Stimulated activated CD4-positive, alpha-beta T cell treated with anti-CD3 and anti-CD28 coated beads, Interleukin-1b, Interleukin-23, amount 100 ng/mL, for 4 hours (primary cell): ENCODE measurements at regions not wholly inside any gene's neighbourhood (a gene's known extent, or its start where the extent isn't known, plus 50 kb on each side); places are given as distances from the start of the nearest gene placed in this dataset.

Source experiments
- DNase-seq, 2 donors: peaks; one replicate each; pipeline ENCODE4 v3.0.0-alpha.2; 2020; ENCODE audit warnings: low read depth in 2 of 2

GRCh38 chr1:87508247-87508787 lies 179.6 kb downstream of the LMO4 start:
- no peak for DNase-seq

GRCh38 chr1:87510540-87510939 lies 181.9 kb downstream of the LMO4 start:
- DNase-seq = no peak

- no peak for DNase-seq
These were observed 182.8 kb downstream of the LMO4 start for GRCh38 chr1:87511449-87511848.

DNA sequence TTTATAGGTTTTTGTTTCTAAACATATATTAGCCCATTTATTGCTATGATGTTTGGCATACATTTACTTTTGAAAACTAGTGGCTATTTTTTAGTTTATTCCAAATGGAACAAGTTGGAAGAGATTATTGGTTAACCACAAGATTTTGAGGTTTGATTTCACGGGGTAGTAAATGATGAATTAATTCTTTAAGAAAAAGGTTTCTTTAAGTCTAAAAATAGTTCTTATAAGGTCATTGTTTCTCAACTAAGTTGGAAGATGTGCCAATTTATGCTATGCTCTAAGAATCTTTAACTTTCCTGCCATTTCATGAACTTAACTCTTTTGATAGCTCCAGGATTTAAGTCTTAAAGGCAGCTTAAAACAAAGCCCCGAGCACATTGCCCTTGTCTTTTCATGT lies 183.8 kb downstream of the LMO4 start:
- DNase-seq = no peak

DNA sequence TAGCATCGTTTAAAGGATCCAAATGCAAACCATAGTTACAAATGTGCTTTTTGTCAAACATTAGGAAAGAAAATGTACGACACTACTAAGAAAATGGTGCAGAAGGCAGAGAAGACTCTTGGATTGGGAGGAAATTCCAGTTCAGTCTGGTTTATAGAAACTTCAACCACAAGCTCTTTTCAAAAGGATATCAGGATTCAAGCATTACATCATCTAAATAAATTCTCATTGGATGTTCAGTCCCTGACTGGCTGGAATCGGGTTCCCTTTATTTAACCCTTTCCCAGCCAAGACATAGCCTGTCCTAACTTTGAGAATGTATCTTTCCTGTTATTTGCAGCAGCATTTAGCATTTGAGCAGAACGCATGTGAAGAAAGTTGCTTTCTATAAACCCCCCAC lies 184.6 kb downstream of the LMO4 start:
- DNase-seq = no peak

DNA sequence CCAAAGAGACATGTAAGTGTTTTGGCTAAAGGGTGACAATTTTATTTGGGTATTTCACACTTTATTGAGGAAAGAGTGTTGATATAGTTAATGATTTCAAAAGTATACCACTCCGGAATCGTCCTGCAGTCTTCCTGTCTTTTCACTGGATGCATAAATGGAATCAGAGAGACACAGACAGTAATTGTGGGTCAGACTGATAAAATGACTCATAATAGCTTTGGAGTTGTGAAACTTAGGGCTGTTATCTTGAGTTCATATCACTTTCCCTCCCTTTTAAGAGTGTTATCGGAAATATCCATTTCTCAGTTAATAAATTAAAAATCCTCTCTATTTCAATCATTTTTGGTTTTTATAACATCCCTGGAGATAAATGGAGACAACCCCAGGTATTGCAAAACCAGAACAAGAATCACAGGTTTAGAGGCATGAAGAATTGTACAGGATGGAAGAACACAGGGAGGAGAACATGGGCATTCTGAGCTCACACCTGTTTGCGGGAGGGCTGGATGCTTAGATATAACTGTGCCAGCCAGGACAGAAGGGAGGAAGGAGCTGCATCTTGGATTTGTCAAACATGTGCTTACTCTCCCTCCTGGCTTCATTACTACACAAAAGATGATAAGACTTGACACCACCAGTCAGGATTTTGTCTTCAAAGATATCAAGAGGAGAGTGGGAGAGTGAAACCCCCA lies 185.4 kb downstream of the LMO4 start:
- DNase-seq = no peak

DNA sequence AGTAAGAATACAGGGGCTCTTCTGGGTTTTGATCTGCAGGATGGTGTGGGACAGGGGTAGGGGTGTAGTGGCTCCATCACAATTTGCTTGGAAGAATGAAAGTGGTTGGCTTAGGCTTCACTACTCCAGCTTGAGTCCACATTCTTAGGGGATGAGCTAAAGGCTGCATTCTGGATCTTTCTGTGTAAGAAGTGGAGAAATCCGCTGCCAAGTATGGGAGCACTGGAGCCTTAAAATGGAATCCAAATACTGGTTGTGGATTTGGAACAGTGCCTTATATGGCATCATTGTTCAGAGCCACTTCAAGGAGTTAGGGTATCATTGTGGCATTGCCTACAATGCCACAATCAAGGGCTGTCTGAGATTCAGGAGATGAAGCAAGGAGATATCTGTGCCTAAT lies 187.1 kb downstream of the LMO4 start:
- DNase-seq = no peak

GRCh38 chr1:87518794-87519193 lies 190.1 kb downstream of the LMO4 start:
- DNase-seq = no peak

- DNase-seq = no peak
These were observed 192.8 kb downstream of the LMO4 start for GRCh38 chr1:87521452-87521851.

DNA sequence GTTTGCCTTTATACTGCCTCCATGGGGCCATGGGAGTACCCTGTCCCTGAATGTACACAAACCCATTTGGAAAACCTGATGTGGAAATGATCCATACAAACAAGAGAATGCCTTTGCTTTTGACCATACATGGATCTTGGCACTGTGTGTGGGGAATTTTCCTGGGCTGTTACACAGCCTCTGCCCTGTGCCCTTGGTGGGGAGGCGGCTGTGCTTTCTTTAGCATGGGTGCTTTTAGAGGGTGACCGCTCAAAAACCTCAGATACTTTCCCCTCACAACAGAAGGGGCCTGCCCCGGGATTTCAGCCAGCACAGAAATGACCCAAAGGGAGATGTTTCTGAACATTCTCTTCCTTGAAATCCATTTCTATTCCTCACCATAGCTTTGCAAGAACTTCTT lies 194.8 kb downstream of the LMO4 start:
- DNase-seq = no peak

DNA sequence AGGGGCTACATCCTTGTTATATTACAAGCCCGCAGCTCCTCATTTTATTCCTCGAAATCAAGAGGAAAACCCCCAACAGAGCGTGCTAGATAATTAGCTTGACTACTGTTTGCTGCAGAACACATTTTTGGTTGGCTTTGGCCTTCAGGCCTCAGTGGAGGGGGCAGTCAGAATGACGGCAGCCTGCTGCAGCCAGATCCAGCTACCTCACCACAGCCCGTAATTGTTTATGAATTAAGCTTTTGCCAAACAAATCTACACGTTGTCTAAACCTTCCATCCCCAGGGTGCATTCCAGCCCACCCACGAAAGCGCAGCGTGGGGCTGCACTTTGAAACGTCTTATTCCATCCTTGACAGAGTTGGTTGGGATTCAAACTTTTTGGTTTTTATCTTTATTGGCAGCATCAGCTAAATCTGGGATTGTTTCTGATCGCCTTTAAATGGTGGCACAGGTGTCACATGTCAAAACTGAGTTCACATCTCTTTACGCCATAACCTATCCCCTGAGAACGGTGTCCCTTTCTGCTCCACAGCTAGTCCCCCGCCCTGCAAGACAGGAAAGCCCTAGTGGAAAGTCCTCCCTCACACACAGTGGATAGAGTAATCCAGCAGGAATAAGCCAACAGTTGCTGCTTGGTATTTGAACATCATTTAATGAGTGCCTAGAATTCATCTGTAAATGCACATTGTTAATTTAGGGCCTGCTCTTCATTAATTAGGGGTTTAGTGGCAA lies 195.5 kb downstream of the LMO4 start:
- no peak for DNase-seq

- DNase-seq = no peak
These were observed 200.3 kb downstream of the LMO4 start for GRCh38 chr1:87528754-87529517.

GRCh38 chr1:87530042-87530807 lies 201.5 kb downstream of the LMO4 start:
- no peak for DNase-seq

DNA sequence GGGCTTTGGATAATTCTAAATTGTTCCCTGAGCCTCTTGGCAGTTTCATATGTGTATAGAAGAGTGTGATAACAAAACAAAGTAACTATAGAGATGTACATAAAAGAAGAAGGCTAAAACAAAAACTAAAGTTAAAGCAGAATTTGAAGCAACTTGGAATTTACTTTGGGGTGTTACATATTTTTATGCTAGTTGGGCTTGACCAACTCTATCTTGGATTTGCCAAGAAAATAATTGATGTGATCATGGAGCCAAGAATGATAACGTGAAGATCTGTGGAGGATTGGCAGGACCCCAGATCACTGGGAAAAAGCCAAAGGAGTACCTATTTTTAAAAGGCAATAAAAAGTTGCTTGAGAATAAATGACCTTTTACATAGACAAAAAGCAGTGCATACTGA lies 206.9 kb downstream of the LMO4 start:
- DNase-seq = no peak

DNA sequence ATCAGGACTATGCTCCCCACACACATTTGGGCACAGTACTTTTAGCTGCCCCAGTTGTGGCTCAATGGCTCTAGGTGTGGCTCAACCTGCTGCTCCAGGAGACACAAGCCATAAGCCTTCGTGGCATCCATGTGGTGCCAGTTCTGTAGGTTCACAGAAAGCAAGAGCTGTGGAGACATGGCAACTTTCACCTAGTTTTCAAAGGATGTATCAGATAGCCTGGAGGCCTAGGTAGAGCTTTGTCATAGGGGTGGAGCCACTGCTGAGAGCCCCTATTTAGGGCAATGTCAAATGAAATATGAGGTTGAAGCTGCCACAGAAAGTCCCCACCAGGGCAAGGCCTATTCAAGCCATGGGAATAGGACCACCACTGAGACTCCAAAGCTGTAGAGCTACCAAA lies 210.5 kb downstream of the LMO4 start:
- DNase-seq = no peak

- no peak for DNase-seq
These were observed 214.0 kb downstream of the LMO4 start for GRCh38 chr1:87542697-87543096.

GRCh38 chr1:87549738-87550137 lies 221.1 kb downstream of the LMO4 start:
- no peak for DNase-seq

DNA sequence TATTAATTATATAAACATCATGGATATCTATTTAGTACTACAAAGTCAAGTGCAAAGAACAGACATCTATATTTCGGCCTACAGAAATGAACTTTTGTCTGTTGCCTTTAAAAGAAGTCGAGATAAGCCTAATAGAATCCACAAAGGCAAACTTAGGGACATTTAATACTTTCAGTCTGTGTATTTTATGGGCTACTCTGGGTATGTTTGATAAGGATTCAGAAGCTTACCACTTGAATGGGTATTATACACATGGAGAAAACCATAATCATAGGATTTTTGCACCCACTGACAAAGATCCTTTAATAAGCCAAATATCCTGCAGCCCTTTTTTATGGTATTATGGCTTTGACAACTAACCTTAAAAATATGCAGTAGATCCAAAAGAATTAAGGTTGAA lies 224.8 kb downstream of the LMO4 start:
- DNase-seq = no peak

DNA sequence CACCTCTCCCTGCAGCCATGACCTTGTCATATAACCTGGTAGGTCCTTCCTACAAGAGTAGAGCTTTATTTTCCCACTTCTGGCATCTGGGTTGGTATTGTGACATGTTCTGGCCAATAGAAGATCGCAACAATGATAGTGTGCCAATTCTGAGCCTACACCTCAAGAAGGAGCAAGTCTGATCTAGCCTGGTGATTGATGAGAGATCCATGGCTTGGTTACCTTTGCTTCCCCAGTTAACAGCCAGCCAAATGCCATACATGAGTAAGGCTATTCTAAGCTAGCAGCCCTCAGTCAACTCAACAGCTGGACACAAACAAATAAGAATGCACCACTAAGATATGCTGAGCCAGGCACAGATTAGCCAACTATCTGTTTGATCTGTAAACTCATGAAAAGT lies 226.7 kb downstream of the LMO4 start:
- no peak for DNase-seq

DNA sequence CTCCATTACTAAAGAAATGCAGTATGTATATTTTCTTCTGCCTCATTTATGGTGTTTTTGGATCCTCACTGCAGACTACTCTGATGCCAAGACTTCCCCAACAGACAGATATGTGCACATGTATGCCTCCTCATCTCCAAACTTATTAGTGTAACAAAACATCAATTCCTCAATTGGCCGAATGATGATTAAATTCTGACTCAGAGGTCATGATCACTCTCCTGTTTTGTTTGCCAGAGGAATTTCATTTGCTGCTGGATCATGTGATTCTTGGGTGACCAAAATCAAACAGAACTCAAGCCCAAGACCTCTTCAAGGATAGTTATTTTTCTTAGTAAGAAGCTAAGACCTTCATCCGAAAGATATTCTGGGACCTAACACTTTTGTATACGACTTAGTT lies 227.6 kb downstream of the LMO4 start:
- no peak for DNase-seq

DNA sequence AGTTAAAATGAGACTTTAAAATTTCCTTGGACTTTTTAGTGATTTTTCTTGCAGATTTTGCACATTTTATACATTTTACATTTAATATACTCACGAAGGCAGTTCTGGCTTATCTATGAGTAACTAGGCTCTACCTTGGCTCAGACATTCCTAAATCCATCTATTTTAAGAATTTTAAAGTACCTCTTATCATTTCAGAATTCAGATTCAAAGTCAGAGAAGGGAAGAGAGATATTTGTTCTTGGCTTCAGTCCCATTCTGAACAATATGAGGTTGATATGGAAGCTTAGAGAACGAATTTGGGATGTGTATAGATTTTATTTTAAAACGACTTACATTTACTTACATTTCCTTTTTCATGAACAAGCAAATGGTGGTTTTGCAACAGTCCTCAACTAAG lies 230.2 kb downstream of the LMO4 start:
- no peak for DNase-seq

GRCh38 chr1:87560137-87560536 lies 231.5 kb downstream of the LMO4 start:
- no peak for DNase-seq
